GM13976 (cell line): ENCODE measurements at regions not wholly inside any gene's neighbourhood (a gene's known extent, or its start where the extent isn't known, plus 50 kb on each side); places are given as distances from the start of the nearest gene placed in this dataset.

Experiments used
- DNase-seq: peaks from one replicate; pipeline ENCODE4 v3.0.0; 2012; ENCODE audit warnings: low spot score
- in situ Hi-C: fragments of 300-500 bp; cut with MboI; formaldehyde crosslinking; loops from one replicate; pipeline ENCODE4 v1.12.0; 2022; ENCODE audit warnings: low sequenced_read_pairs, mixed read lengths, inconsistent platforms; ENCODE audit not compliant: unreplicated experiment
- TF ChIP-seq, protein P1 (sequence below): IDR thresholded peaks from 2 replicates; pipeline ENCODE4 v1.5.1; 2012; ENCODE audit warnings: borderline replicate concordance, mild to moderate bottlenecking; ENCODE audit not compliant: insufficient read depth; ENCODE audit errors: extremely low read depth, missing control alignments, control extremely low read depth

DNA sequence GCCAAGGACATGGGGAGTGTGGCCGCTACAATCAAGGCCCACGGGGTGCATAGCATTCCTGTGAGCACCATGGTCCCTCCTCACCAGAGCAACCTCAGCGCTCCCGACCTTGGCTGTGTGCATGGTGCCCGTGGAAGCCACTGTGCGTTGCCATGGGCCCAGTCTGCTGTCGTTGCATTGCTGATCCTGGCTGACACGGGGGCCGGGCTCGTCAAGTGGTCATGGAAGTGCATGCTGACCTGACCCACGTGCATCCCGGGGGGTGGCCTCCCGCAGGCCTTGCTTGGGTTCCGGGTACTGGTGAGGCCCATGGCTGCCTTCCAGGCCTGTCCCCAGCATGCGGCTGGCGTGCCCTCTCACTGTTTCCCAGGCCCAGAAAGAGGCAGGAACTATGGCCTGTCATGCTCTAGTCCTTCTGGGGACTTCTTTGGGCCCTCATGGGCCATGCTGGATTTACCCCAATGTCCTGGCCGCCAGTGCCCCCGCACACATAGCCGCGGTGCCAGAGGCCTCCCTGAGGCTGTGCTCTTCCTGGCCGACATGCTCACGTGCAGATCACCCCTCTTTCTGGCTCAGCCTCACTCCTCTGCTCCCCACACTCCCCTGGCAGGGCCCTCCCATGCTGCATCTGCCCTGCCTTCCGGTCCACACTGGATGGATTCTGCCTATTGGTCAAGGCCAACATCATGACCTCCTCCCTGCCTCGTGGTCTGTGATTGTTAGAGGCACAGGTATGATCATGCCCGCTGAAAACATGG is 1258.0 kb downstream of the BRD1 start:
- TF ChIP-seq, protein P1, sequence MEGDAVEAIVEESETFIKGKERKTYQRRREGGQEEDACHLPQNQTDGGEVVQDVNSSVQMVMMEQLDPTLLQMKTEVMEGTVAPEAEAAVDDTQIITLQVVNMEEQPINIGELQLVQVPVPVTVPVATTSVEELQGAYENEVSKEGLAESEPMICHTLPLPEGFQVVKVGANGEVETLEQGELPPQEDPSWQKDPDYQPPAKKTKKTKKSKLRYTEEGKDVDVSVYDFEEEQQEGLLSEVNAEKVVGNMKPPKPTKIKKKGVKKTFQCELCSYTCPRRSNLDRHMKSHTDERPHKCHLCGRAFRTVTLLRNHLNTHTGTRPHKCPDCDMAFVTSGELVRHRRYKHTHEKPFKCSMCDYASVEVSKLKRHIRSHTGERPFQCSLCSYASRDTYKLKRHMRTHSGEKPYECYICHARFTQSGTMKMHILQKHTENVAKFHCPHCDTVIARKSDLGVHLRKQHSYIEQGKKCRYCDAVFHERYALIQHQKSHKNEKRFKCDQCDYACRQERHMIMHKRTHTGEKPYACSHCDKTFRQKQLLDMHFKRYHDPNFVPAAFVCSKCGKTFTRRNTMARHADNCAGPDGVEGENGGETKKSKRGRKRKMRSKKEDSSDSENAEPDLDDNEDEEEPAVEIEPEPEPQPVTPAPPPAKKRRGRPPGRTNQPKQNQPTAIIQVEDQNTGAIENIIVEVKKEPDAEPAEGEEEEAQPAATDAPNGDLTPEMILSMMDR: no peak
- in situ Hi-C loops: no loop called here
- DNase-seq: no peak

DNA sequence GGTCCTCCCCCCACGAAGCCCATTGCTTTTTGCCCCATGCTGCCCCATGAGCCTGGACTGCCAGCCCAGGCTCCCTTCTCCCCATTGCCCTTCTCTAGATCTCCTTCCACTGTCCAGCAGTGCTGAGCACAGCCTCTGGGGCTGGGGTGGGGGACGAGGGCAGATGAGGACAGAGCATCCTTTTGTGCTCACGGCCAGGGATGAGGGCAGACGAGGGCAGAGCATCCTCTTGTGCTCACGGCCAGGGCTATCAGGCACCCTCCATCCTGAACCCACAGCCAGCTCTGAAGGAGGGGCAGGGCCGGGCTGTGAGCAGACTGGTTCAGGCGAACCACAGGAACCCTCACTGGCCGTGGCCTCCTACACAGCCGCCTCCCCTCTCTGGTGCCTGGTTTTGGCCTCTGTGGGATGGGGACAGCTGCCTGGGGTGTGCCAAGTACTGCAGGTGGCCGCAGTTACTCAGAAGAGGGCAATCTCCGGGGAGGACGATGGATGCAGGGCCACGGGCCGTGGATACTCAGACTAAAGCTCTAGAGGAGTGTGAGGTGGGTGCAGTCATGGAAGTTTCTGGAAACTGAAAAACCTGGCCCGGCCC is 1258.8 kb downstream of the BRD1 start:
- in situ Hi-C loops: no loop called here
- TF ChIP-seq, protein P1: no peak
- DNase-seq: no peak

DNA sequence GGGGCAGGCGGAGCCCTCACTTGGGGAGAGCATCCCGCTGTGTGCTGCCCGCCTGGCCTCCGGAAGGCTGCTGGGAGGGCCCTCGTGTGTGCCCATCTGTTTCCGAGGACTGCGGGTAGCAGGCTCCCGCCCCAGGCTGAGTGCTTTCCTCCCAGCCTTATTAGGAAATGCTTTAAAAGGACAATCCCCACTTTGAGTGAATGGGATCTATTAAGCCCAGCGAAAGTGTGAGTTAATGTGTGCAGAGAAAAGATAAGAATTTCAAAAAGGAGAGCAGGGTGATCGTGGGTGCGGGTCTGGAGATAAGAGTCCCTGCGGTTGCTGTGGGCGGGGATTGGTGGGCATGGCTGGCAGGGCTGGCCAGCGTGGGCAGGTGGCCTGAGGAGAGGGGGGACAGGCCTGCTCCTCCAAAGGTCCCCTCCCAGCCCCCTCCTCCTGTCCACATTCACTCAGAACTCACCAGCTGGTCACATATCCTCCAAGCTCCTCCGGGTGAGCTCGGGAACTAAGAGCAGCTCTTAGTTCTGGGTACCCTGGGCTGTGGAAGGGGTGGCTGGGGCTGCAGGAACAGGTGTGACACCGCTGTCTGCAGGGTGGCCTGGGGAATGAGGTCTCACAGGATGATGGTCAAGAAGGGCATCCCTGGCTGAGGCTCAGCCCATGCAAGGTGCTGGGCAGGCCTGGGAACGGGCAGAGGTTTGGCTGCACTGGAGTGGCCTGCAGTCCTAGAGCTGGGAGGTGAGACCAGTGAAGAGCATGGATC is 1260.3 kb downstream of the BRD1 start:
- in situ Hi-C loops: no loop called here
- no peak for DNase-seq
- TF ChIP-seq, protein P1: no peak

DNA sequence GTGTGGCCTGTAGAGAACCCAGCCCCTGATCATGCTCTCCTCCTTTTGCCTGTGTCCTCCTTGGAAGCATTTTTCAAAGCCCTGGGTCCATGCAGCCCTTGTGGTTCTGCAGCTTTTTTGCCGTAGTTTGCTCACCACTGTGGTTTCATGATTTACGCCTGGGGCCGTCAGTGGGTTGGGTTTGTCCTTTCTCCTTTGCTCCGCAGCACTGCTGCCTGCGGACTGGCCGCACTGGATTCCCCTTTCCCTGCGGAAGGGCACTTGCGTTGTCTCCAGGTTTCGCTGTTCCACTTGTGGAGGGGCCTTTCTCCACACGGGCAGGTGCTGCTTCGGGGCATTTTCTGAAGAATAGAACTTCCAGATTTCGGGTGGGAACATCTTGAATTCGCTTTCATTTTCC is 1260.9 kb downstream of the BRD1 start:
- no peak for DNase-seq
- TF ChIP-seq, protein P1: no peak
- in situ Hi-C loops: no loop called here

DNA sequence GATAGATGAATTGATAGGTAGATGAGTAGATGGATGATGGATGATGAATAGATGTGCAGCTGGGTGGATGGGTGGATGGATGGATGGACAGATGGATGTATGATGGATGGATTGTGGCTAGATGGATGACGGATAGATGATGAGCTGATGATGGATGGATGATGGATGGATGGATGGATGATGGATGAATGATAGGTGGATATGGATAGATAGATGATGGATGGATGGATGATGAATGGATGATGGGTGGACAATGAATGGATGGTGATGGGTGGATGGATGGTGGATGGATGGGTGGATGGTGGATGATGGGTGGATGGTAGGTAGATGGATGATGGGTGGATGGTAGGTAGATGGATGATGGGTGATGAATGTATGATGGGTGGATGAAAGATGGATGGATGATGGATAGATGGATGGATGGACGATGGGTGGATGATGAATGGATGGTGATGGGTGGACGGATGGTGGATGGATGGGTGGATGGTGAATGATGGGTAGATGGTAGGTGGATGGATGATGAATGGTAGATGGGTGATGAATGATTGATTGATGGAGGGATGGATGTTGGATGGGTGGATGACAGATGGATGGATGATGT is 1261.7 kb downstream of the BRD1 start:
- no peak for DNase-seq
- TF ChIP-seq, protein P1: no peak
- in situ Hi-C loops: no loop called here

DNA sequence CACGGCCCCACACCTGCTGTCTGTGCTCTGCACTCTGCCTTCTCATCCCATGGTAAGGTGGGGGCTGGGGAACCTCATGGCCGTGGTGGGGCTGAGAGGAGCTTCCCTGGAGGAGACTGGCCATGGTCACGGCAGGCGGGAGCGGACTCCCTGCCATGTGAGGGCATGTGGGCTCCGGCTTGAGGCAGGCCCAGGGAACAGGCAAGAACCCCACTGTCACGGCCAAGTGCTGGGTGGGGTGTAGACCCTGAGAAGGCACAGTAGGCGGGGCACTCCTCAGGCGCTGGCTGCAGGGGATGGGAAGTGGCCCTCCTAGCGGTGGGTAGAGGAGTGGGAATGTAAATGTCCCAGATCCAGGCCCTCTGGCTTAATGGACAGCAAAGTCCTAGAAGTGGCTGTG is 1262.7 kb downstream of the BRD1 start:
- no peak for DNase-seq
- TF ChIP-seq, protein P1: no peak
- in situ Hi-C loops: no loop called here
